ENCODE measurements at regions not wholly inside any gene's neighbourhood (a gene's known extent, or its start where the extent isn't known, plus 50 kb on each side); places are given as distances from the start of the nearest gene placed in this dataset.
"Not testable (repeated sequence)": the region's sequence is repeated elsewhere in the genome, so short reads cannot be mapped to it uniquely, and the experiment has no call there.

DNA sequence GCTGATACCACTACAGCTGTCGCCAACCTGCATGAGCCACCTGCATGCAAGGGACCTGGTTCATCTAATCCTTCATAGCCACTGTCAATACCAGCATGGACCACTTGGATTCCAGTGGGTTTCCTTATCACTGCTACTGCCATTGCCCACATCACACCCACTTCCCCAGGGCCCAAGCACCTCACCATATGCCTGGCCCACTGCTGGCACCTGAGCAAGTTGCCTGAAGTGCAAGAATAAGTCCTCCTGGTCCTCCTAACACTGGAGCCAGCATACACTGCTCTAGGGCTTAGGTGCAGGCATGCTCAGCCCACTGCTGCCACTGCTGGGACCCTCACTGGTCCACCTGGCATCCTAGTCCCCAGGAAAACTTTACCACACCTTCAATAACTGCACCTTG, 1136.8 kb upstream of the ADGRL4 start:
- no peak for TF ChIP-seq SIN3A (IDR thresholded peaks at IDR 0.05; ENCODE audit: borderline replicate concordance, insufficient read depth, low read depth, low read length)
- TF ChIP-seq CTCF (IDR thresholded peaks at IDR 0.05): no peak
- no peak for TF ChIP-seq REST (IDR thresholded peaks at IDR 0.05; ENCODE audit: insufficient read depth in 1 of 2, low read depth in 2 of 2, low read length in 1 of 2)
- H3K27ac ChIP-seq (ENCODE audit: low read length): no peak overlapping the region
- H3K4me3 ChIP-seq (ENCODE audit: low read depth in 2 of 2, low read length in 2 of 2): no peak overlapping the region
- ChIA-PET POLR2A (no interaction called here), CTCF (no interaction called here)
- H3K27me3 ChIP-seq (ENCODE audit: control insufficient read depth, insufficient read depth, low read length): no peaks in the 10 kb centered on the region
- ATAC-seq: no peak
- BruUV-seq (replicated peaks): no TSS peak
- in situ Hi-C loops (cut with HindIII; ENCODE audit: low pct_unique_long_range_greater_than_20kb, low sequenced_read_pairs) (no loop called here), intact Hi-C loops (cut with micrococcal nuclease; ENCODE audit: unreplicated experiment) (no loop called here)
- 0 out of 2 replicates have a peak, but pooled peaks cover 4% of the 10 kb centered on the region for H3K9me3 ChIP-seq (ENCODE audit: control insufficient read depth, insufficient read depth, low read depth, low read length)
- no peaks in the 10 kb centered on the region for H3K4me1 ChIP-seq (ENCODE audit: control insufficient read depth, insufficient read depth, low read length)
- no peak for DNase-seq (ENCODE audit: low read depth, low spot score)
- H3K36me3 ChIP-seq (ENCODE audit: control insufficient read depth, insufficient read depth, low read length): no peaks in the 10 kb centered on the region

DNA sequence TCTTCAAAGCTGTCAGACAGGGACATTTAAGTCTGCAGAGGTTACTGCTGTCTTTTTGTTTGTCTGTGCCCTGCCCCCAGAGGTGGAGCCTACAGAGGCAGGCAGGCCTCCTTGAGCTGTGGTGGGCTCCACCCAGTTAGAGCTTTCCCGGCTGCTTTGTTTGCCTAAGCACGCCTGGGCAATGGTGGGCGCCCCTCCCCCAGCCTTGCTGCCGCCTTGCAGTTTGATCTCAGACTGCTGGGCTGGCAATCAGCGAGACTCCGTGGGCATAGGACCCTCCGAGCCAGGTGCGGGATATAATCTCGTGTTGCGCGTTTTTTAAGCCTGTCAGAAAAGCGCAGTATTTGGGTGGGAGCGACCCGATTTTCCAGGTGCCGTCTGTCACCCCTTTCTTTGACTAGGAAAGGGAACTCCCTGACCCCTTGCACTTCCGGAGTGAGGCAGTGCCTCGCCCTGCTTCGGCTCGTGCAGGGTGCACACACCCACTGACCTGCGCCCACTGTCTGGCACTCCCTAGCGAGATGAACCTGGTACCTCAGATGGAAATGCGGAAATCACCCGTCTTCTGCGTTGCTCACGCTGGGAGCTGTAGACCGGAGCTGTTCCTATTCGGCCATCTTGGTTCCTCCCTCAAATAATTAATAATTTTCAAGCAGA, 1131.5 kb upstream of the ADGRL4 start:
- H3K27me3 ChIP-seq (ENCODE audit: control insufficient read depth, insufficient read depth, low read length); H3K36me3 ChIP-seq (ENCODE audit: control insufficient read depth, insufficient read depth, low read length); H3K27ac ChIP-seq (ENCODE audit: low read length); POLR2A ChIA-PET; BruUV-seq (replicated peaks); H3K4me3 ChIP-seq (ENCODE audit: low read depth in 2 of 2, low read length in 2 of 2); intact Hi-C loops (cut with micrococcal nuclease; ENCODE audit: unreplicated experiment); H3K4me1 ChIP-seq (ENCODE audit: control insufficient read depth, insufficient read depth, low read length); CTCF ChIA-PET; H3K9me3 ChIP-seq (ENCODE audit: control insufficient read depth, insufficient read depth, low read depth, low read length); in situ Hi-C loops (cut with HindIII; ENCODE audit: low pct_unique_long_range_greater_than_20kb, low sequenced_read_pairs); ATAC-seq; DNase-seq (ENCODE audit: low read depth, low spot score): not testable (repeated sequence)

DNA sequence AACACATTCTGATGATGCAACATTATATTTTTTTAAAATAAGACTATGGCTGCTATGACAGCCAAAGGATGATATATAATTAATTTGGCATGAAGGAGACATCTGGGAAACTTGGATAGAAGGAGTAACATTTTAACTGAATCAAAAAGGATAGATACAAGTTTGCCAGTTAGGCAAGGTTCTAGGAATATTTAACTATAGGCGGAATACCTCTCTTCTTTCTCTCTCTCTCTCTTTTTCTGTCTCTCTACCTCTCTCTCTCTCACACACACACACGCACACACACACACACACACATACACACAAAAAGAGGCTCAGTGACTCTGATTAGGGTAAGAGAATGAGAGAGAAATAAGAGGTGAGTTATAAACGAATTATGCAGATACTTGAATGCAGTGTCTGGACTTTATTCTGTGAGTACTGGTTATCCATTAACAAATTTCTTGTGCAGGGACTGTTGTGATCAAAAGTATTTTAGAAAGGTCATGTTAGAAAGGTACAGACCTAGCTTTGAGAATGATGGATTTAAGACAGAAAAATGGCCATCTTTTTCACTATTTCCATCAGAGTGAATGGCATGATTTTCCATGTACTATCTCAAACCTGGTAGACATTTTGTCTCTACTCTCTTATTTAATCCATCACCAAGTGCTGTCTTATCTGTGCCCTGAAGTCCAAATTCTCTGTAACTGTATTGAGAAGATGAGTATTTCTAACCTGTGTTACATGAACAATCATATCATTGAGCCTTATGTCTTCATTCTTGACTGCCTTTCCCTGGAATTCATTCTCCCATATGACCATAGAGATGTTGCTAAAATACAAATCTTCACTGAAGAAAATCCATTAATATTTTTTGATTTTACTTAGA, 1106.9 kb upstream of the ADGRL4 start:
- Histone ChIP-seq H3K36me3 (ENCODE audit: control insufficient read depth, insufficient read depth, low read length) (no peaks in the 10 kb centered on the region), H3K9me3 (ENCODE audit: control insufficient read depth, insufficient read depth, low read depth, low read length) (peaks cover 3% of the 10 kb centered on the region; the same call in 1 of the 2 replicates), H3K4me3 (ENCODE audit: low read depth in 2 of 2, low read length in 2 of 2) (no peak overlapping the region), H3K27ac (ENCODE audit: low read length) (no peak overlapping the region), H3K27me3 (ENCODE audit: control insufficient read depth, insufficient read depth, low read length) (no peaks in the 10 kb centered on the region), H3K4me1 (ENCODE audit: control insufficient read depth, insufficient read depth, low read length) (no peaks in the 10 kb centered on the region)
- no peak for DNase-seq (ENCODE audit: low read depth, low spot score)
- in situ Hi-C loops (cut with HindIII; ENCODE audit: low pct_unique_long_range_greater_than_20kb, low sequenced_read_pairs): no loop called here
- ChIA-PET POLR2A (no interaction called here), CTCF (no interaction called here)
- no peak for ATAC-seq
- no peak for TF ChIP-seq CTCF (IDR thresholded peaks at IDR 0.05)
- TF ChIP-seq POLR2AphosphoS5 (IDR thresholded peaks at IDR 0.05; ENCODE audit: low read depth, low read length): no peak
- TF ChIP-seq TCF7L2 (IDR thresholded peaks at IDR 0.05; ENCODE audit: low read depth, low read length): no peak
- no peak for TF ChIP-seq SIN3A (IDR thresholded peaks at IDR 0.05; ENCODE audit: borderline replicate concordance, insufficient read depth, low read depth, low read length)
- no peak for TF ChIP-seq REST (IDR thresholded peaks at IDR 0.05; ENCODE audit: insufficient read depth in 1 of 2, low read depth in 2 of 2, low read length in 1 of 2)
- intact Hi-C loops (cut with micrococcal nuclease; ENCODE audit: unreplicated experiment): no loop called here
- BruUV-seq (replicated peaks): no TSS peak

All from Panc1 (cell line).